ENCODE measurements at regions not wholly inside any gene's neighbourhood (a gene's known extent, or its start where the extent isn't known, plus 50 kb on each side); places are given as distances from the start of the nearest gene placed in this dataset.

DNA sequence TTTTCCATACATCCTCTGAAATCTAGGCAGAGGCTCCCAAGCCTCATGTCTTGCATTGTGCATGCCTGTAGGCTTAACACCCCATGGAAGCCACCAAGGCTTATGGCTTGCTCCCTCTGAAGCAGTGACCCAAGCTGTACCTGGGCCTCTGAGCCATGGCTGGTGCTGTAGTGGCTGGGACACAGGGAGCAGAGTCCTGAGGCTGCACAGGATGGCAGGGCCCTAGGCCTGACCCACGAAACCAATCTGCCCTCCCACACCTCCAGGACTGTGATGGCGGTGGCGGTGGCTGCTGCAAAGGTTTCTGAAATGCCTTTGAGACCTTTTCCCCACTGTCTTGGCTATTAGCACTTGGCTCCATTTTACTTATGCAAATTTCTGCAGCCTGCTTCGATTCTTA lies 429.5 kb downstream of the NPHP4 start:
- TF ChIP-seq MYBL2 (CRISPR knock-in tag; IDR thresholded peaks at IDR 0.05) (no peak), ELF4 (CRISPR knock-in tag; IDR thresholded peaks at IDR 0.05; ENCODE audit: low read depth) (no peak), SMAD4 (CRISPR knock-in tag; IDR thresholded peaks at IDR 0.05) (no peak)
- TF ChIP-seq, protein P1, sequence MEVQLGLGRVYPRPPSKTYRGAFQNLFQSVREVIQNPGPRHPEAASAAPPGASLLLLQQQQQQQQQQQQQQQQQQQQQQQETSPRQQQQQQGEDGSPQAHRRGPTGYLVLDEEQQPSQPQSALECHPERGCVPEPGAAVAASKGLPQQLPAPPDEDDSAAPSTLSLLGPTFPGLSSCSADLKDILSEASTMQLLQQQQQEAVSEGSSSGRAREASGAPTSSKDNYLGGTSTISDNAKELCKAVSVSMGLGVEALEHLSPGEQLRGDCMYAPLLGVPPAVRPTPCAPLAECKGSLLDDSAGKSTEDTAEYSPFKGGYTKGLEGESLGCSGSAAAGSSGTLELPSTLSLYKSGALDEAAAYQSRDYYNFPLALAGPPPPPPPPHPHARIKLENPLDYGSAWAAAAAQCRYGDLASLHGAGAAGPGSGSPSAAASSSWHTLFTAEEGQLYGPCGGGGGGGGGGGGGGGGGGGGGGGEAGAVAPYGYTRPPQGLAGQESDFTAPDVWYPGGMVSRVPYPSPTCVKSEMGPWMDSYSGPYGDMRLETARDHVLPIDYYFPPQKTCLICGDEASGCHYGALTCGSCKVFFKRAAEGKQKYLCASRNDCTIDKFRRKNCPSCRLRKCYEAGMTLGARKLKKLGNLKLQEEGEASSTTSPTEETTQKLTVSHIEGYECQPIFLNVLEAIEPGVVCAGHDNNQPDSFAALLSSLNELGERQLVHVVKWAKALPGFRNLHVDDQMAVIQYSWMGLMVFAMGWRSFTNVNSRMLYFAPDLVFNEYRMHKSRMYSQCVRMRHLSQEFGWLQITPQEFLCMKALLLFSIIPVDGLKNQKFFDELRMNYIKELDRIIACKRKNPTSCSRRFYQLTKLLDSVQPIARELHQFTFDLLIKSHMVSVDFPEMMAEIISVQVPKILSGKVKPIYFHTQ (CRISPR knock-in tag; IDR thresholded peaks at IDR 0.05) = no peak
- TF ChIP-seq, protein P2, sequence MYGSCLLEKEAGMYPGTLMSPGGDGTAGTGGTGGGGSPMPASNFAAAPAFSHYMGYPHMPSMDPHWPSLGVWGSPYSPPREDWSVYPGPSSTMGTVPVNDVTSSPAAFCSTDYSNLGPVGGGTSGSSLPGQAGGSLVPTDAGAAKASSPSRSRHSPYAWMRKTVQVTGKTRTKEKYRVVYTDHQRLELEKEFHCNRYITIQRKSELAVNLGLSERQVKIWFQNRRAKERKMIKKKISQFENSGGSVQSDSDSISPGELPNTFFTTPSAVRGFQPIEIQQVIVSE (CRISPR knock-in tag; IDR thresholded peaks at IDR 0.05; ENCODE audit: borderline replicate concordance) = no peak
- no peak overlapping the region for H3K27ac Mint-ChIP-seq
- ChIA-PET POLR2A (no interaction called here), CTCF (no interaction called here)
- ATAC-seq (no peak), DNase-seq (ENCODE audit: low spot score) (no peak)
- H3K36me3 Mint-ChIP-seq = peaks cover 51% of the 10 kb centered on the region
- H3K27me3 Mint-ChIP-seq (ENCODE audit: low read depth) = peaks cover 7% of the 10 kb centered on the region
- H3K9me3 Mint-ChIP-seq = peaks cover 73% of the 10 kb centered on the region
- H3K4me3 Mint-ChIP-seq = no peak overlapping the region
- H3K4me1 Mint-ChIP-seq = no peaks in the 10 kb centered on the region

DNA sequence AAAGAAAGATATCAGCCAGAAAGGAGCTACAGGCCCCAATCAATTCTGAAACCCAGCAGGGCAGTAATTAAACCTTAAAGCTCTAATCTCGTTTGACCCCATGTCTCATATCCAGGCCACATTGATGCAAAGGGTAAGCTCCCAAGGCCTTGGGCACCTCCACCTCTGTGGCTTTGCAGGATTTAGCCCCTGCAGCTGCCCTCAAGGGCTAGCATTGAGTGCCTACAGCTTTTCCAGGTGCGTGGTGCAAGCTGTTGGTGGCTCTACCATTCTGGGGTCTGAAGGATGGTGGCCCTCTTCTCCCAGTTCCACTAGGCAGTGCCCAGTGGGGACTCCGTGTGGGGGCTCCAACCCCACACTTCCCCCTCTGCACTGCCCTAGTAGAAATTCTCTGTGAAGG lies 429.9 kb downstream of the NPHP4 start:
- POLR2A ChIA-PET = no interaction called here
- no peak for DNase-seq (ENCODE audit: low spot score)

More for the DNA sequence above, 429.9 kb downstream of the NPHP4 start:
- CTCF ChIA-PET = no interaction called here
- peaks cover 71% of the 10 kb centered on the region for H3K9me3 Mint-ChIP-seq
- peaks cover 50% of the 10 kb centered on the region for H3K36me3 Mint-ChIP-seq
- H3K4me3 Mint-ChIP-seq = no peak overlapping the region
- H3K27ac Mint-ChIP-seq = no peak overlapping the region
- H3K4me1 Mint-ChIP-seq = no peaks in the 10 kb centered on the region
- no peak for TF ChIP-seq ZNF219 (CRISPR knock-in tag; IDR thresholded peaks at IDR 0.05; ENCODE audit: borderline replicate concordance)
- no peak for TF ChIP-seq FOXJ3 (CRISPR knock-in tag; IDR thresholded peaks at IDR 0.05; ENCODE audit: borderline replicate concordance)
- no peak for TF ChIP-seq JUN (CRISPR knock-in tag; IDR thresholded peaks at IDR 0.05)
- TF ChIP-seq, protein P3, sequence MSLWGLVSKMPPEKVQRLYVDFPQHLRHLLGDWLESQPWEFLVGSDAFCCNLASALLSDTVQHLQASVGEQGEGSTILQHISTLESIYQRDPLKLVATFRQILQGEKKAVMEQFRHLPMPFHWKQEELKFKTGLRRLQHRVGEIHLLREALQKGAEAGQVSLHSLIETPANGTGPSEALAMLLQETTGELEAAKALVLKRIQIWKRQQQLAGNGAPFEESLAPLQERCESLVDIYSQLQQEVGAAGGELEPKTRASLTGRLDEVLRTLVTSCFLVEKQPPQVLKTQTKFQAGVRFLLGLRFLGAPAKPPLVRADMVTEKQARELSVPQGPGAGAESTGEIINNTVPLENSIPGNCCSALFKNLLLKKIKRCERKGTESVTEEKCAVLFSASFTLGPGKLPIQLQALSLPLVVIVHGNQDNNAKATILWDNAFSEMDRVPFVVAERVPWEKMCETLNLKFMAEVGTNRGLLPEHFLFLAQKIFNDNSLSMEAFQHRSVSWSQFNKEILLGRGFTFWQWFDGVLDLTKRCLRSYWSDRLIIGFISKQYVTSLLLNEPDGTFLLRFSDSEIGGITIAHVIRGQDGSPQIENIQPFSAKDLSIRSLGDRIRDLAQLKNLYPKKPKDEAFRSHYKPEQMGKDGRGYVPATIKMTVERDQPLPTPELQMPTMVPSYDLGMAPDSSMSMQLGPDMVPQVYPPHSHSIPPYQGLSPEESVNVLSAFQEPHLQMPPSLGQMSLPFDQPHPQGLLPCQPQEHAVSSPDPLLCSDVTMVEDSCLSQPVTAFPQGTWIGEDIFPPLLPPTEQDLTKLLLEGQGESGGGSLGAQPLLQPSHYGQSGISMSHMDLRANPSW (CRISPR knock-in tag; conservative IDR thresholded peaks at IDR 0.05; ENCODE audit: low read depth) = no peak
- no peak for TF ChIP-seq JAZF1 (CRISPR knock-in tag; IDR thresholded peaks at IDR 0.05)
- TF ChIP-seq, protein P4, sequence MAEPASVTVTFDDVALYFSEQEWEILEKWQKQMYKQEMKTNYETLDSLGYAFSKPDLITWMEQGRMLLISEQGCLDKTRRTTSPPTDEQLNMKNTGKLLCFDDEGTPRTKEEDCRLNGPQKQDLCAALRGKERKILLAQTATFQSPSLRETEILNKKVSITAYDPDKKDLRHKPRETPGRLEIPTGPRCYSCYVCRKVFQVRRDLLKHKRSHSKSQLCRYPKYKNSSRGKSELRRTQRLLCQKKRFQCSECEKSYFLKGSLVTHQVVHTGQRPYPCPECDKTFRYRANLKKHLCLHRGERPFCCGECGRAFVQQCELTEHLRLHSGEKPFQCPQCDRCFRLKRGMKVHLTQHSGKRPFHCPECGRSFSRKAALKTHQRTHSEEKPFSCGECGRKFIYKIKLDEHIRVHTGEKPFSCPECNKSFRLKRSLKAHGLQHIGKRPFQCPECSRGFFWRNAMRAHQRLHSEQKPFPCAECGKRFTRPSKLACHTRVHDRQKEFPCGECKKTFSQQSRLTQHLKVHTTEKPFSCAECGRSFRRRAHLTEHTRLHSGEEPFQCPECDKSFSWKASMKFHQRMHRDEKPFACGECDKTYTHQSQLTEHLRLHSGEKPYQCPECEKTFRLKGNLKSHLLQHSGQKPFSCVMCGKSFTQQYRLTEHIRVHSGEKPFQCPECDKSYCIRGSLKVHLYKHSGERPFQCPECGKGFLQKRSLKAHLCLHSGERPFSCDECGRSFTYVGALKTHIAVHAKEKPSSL (CRISPR knock-in tag; conservative IDR thresholded peaks at IDR 0.05) = no peak
- no peak for TF ChIP-seq ZNF423 (CRISPR knock-in tag; IDR thresholded peaks at IDR 0.05)
- TF ChIP-seq, protein P5, sequence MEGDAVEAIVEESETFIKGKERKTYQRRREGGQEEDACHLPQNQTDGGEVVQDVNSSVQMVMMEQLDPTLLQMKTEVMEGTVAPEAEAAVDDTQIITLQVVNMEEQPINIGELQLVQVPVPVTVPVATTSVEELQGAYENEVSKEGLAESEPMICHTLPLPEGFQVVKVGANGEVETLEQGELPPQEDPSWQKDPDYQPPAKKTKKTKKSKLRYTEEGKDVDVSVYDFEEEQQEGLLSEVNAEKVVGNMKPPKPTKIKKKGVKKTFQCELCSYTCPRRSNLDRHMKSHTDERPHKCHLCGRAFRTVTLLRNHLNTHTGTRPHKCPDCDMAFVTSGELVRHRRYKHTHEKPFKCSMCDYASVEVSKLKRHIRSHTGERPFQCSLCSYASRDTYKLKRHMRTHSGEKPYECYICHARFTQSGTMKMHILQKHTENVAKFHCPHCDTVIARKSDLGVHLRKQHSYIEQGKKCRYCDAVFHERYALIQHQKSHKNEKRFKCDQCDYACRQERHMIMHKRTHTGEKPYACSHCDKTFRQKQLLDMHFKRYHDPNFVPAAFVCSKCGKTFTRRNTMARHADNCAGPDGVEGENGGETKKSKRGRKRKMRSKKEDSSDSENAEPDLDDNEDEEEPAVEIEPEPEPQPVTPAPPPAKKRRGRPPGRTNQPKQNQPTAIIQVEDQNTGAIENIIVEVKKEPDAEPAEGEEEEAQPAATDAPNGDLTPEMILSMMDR (IDR thresholded peaks at IDR 0.05) = no peak
- no peak for TF ChIP-seq FOXK1 (CRISPR knock-in tag; IDR thresholded peaks at IDR 0.05)
- no peak for TF ChIP-seq ZNF671 (CRISPR knock-in tag; IDR thresholded peaks at IDR 0.05)
- no peak for ATAC-seq
- H3K27me3 Mint-ChIP-seq (ENCODE audit: low read depth) = peaks cover 5% of the 10 kb centered on the region; the same call in 1 of the 2 replicates

Measured in WTC11 (cell line).